H1 (cell line): ENCODE measurements at regions not wholly inside any gene's neighbourhood (a gene's known extent, or its start where the extent isn't known, plus 50 kb on each side); places are given as distances from the start of the nearest gene placed in this dataset.

Source experiments
- CTCF ChIA-PET: fragments of 300-600 bp; sonication (Branson Sonifier 250); formaldehyde crosslinking; loops from one replicate; lab custom pipeline; 2021; ENCODE audit not compliant: partially characterized antibody; lab: Charles Lee
- POLR2A ChIA-PET: fragments of 300-600 bp; sonication (Branson Sonifier 250); formaldehyde crosslinking; loops from one replicate; lab custom pipeline; 2021; ENCODE audit warnings: inconsistent platforms; ENCODE audit not compliant: partially characterized antibody; lab: Charles Lee
- DNase-seq, 2 experiments: peaks; one replicate each; pipeline versions ENCODE4 v3.0.0 to v3.0.0-alpha.2; 2010 to 2022; ENCODE audit warnings: low spot score in 2 of 2, low read depth in 1 of 2, mixed read lengths in 1 of 2
- FAIRE-seq: peaks from 2 replicates; lab custom pipeline; 2011; peaks lifted over from hg19 to GRCh38; lab: Jason Lieb, UNC
- H2AFZ ChIP-seq: 2 replicates; pipeline ENCODE4 v1.8.1; 2012; ENCODE audit warnings: low read length, inconsistent platforms
- H2AK5ac ChIP-seq: 2 replicates; pipeline ENCODE4 v1.6.1; 2013; ENCODE audit warnings: low read depth, low read length
- H2BK120ac ChIP-seq: replicated peaks from 2 replicates; pipeline ENCODE3; 2013; ENCODE audit warnings: low read depth, low read length, inconsistent platforms
- H2BK12ac ChIP-seq: 2 replicates; pipeline ENCODE4 v1.6.1; 2013; ENCODE audit warnings: low read depth, low read length
- H2BK15ac ChIP-seq: 2 replicates; pipeline ENCODE4 v1.6.1; 2013; ENCODE audit warnings: low read length
- H2BK20ac ChIP-seq: 2 replicates; pipeline ENCODE4 v1.6.1; 2013; ENCODE audit warnings: low read length
- H2BK5ac ChIP-seq: 2 replicates; pipeline ENCODE4 v1.6.1; 2013; ENCODE audit warnings: low read depth, low read length
- H3K14ac ChIP-seq: 2 replicates; pipeline ENCODE4 v1.6.1; 2013; ENCODE audit warnings: inconsistent platforms; ENCODE audit not compliant: insufficient read length
- H3K18ac ChIP-seq: 2 replicates; pipeline ENCODE4 v1.6.1; 2013; ENCODE audit warnings: low read length; ENCODE audit errors: extremely low read depth
- H3K23ac ChIP-seq: 2 replicates; pipeline ENCODE4 v1.6.1; 2013; ENCODE audit warnings: inconsistent platforms; ENCODE audit not compliant: insufficient read length
- H3K23me2 ChIP-seq: 2 replicates; pipeline ENCODE4 v1.6.1; 2013; ENCODE audit warnings: low read depth, low read length
- H3K27ac ChIP-seq: 2 replicates; pipeline ENCODE4 v1.6.1; 2011; ENCODE audit warnings: low read depth, low read length, inconsistent platforms
- H3K27me3 ChIP-seq, 4 experiments: replicated peaks in 1 of 4; 1 replicate in 1 of 4; 2 replicates in 3 of 4; pipeline versions ENCODE4 v1.6.1 to v1.8.1; 2011 to 2013; ENCODE audit warnings: low read length in 3 of 4, mild to moderate bottlenecking in 3 of 4, inconsistent platforms in 2 of 4, mixed read lengths in 2 of 4, moderate library complexity in 1 of 4; ENCODE audit not compliant: control insufficient read depth in 3 of 4, insufficient read depth in 3 of 4; ENCODE audit errors: extremely low read depth in 1 of 4
- H3K36me3 ChIP-seq, 4 experiments: 2 replicates each; pipeline versions ENCODE4 v1.6.1 to v1.8.1; 2011 to 2013; ENCODE audit warnings: mild to moderate bottlenecking in 4 of 4, low read length in 3 of 4, moderate library complexity in 2 of 4, control low read depth in 1 of 4, inconsistent platforms in 1 of 4; ENCODE audit not compliant: insufficient read depth in 4 of 4, control insufficient read depth in 2 of 4
- H3K4ac ChIP-seq: replicated peaks from 2 replicates; pipeline ENCODE3; 2013; ENCODE audit warnings: low read length, low read depth, mixed read lengths, inconsistent platforms; ENCODE audit not compliant: insufficient read length
- H3K4me1 ChIP-seq, 4 experiments: replicated peaks in 1 of 4; 1 replicate in 1 of 4; 2 replicates in 3 of 4; pipeline versions ENCODE4 v1.6.1 to v1.8.1; 2011 to 2013; ENCODE audit warnings: low read length in 3 of 4, inconsistent platforms in 2 of 4, mixed read lengths in 1 of 4; ENCODE audit not compliant: insufficient read depth in 4 of 4, control insufficient read depth in 3 of 4
- H3K4me2 ChIP-seq, 2 experiments: 2 replicates each; pipeline versions ENCODE4 v1.6.1 to v1.8.1; 2011 to 2013; ENCODE audit warnings: low read depth in 2 of 2, low read length in 2 of 2, control low read depth in 1 of 2, inconsistent platforms in 1 of 2, mild to moderate bottlenecking in 1 of 2; ENCODE audit not compliant: insufficient read depth in 1 of 2
- H3K4me3 ChIP-seq, 4 experiments: fragments of 200-600, 300-600 bp in 1 of 4; sonication (generic), shearing (Covaris generic), sonication (Bioruptor Twin) in 1 of 4; 2 replicates each; pipeline versions ENCODE4 v1.5.1 to v1.8.1; 2011 to 2016; ENCODE audit warnings: low read length in 4 of 4, low read depth in 3 of 4, control low read depth in 2 of 4, inconsistent platforms in 2 of 4, mild to moderate bottlenecking in 2 of 4, mixed read lengths in 1 of 4, moderate library complexity in 1 of 4; ENCODE audit not compliant: insufficient read depth in 2 of 4; ENCODE audit errors: extremely low read depth in 1 of 4
- H3K56ac ChIP-seq: replicated peaks from 2 replicates; pipeline ENCODE3; 2013; ENCODE audit warnings: low read depth, mild to moderate bottlenecking, mixed read lengths, low read length, inconsistent platforms; ENCODE audit not compliant: insufficient read length
- H3K79me1 ChIP-seq: 2 replicates; pipeline ENCODE4 v1.6.1; 2013; ENCODE audit warnings: low read depth, low read length, control low read depth
- H3K79me2 ChIP-seq, 2 experiments: 2 replicates each; pipeline versions ENCODE4 v1.6.1 to v1.8.1; 2012 to 2013; ENCODE audit warnings: low read length in 2 of 2, mild to moderate bottlenecking in 2 of 2, inconsistent platforms in 1 of 2; ENCODE audit not compliant: insufficient read depth in 2 of 2, control insufficient read depth in 1 of 2
- H3K9ac ChIP-seq, 4 experiments: replicated peaks in 1 of 4; 1 replicate in 1 of 4; 2 replicates in 3 of 4; pipeline versions ENCODE4 v1.6.1 to v1.8.1; 2011 to 2013; ENCODE audit warnings: low read depth in 3 of 4, low read length in 3 of 4, control low read depth in 2 of 4, mild to moderate bottlenecking in 2 of 4, moderate library complexity in 2 of 4, inconsistent platforms in 1 of 4; ENCODE audit errors: extremely low read depth in 1 of 4
- H3K9me3 ChIP-seq, 2 experiments: 2 replicates each; pipeline versions ENCODE4 v1.6.1 to v1.8.1; 2012 to 2013; ENCODE audit warnings: mild to moderate bottlenecking in 2 of 2, moderate library complexity in 2 of 2, control low read depth in 1 of 2, inconsistent platforms in 1 of 2, low read depth in 1 of 2, low read length in 1 of 2, mixed read lengths in 1 of 2; ENCODE audit not compliant: insufficient read depth in 2 of 2
- H4K20me1 ChIP-seq, 2 experiments: replicated peaks in 1 of 2; 2 replicates each; pipeline versions ENCODE3 to v1.8.1; 2011 to 2013; ENCODE audit warnings: inconsistent platforms in 2 of 2, low read length in 2 of 2, mild to moderate bottlenecking in 1 of 2; ENCODE audit not compliant: insufficient read depth in 2 of 2, control insufficient read depth in 1 of 2
- H4K5ac ChIP-seq: 2 replicates; pipeline ENCODE4 v1.6.1; 2013; ENCODE audit warnings: low read length, low read depth, mixed read lengths, inconsistent platforms; ENCODE audit not compliant: insufficient read length
- H4K8ac ChIP-seq: 2 replicates; pipeline ENCODE4 v1.8.0; 2013; ENCODE audit warnings: mild to moderate bottlenecking, moderate library complexity, low read length, inconsistent platforms; ENCODE audit not compliant: insufficient read depth; ENCODE audit errors: extremely low read depth
- H4K91ac ChIP-seq: replicated peaks from 2 replicates; pipeline ENCODE3; 2013; ENCODE audit warnings: low read length, mixed read lengths, inconsistent platforms; ENCODE audit not compliant: insufficient read length
- ATF3 ChIP-seq: IDR thresholded peaks from 2 replicates; pipeline ENCODE4 v1.6.1; 2011; ENCODE audit warnings: low read depth, mild to moderate bottlenecking, low read length; ENCODE audit not compliant: insufficient read depth
- CTBP2 ChIP-seq: IDR thresholded peaks from 2 replicates; pipeline ENCODE4 v1.7.0; 2011; ENCODE audit warnings: borderline replicate concordance, mild to moderate bottlenecking, moderate library complexity, mixed read lengths, low read length; ENCODE audit not compliant: insufficient read depth, insufficient read length
- CTCF ChIP-seq, 3 experiments: IDR thresholded peaks; 1 replicate in 2 of 3; 2 replicates in 1 of 3; pipeline versions ENCODE4 v1.5.1 to v1.6.1; 2011; ENCODE audit warnings: low read length in 3 of 3, mild to moderate bottlenecking in 3 of 3, inconsistent platforms in 2 of 3, low read depth in 1 of 3, moderate library complexity in 1 of 3; ENCODE audit not compliant: insufficient read depth in 1 of 3; ENCODE audit errors: control extremely low read depth in 1 of 3
- MAX ChIP-seq: IDR thresholded peaks from 2 replicates; pipeline ENCODE4 v1.6.1; 2012; ENCODE audit warnings: inconsistent platforms
- SP4 ChIP-seq: IDR thresholded peaks from 2 replicates; pipeline ENCODE4 v1.6.1; 2012; ENCODE audit warnings: low read length, inconsistent platforms
- WGBS, 2 experiments: shearing (Covaris generic) in 1 of 2; methylation state at CpG; one replicate each; pipeline versions ENCODE4 v1.1.6 to v1.1.7; 2013 to 2015; ENCODE audit warnings: low lambda C conversion rate in 2 of 2, mixed read lengths in 2 of 2, inconsistent platforms in 1 of 2, low coverage in 1 of 2, missing lambda C conversion rate in 1 of 2; ENCODE audit not compliant: insufficient replicate concordance in 2 of 2, insufficient coverage in 1 of 2, insufficient read length in 1 of 2; ENCODE audit errors: extremely low coverage in 1 of 2, missing lambda C conversion rate in 1 of 2; 5-methylcytosine and 5-hydroxymethylcytosine counted together

GRCh38 chr16:85433477-85433876 lies 179.6 kb upstream of the GSE1 start:
- Histone ChIP-seq H2BK12ac (no peak overlapping the region), H2AFZ (no peak overlapping the region), H2AK5ac (no peak overlapping the region), H2BK15ac (no peak overlapping the region), H4K8ac (no peak overlapping the region), H3K23me2 (peaks cover 6% of the 10 kb centered on the region; the same call in 1 of the 2 replicates), H3K18ac (no peak overlapping the region), H3K14ac (no peak overlapping the region), H2BK5ac (no peak overlapping the region), H3K27me3 (peaks cover 0 to 4% (median 0%) of the 10 kb centered on the region in 4 experiments; a peak in 2 of 7 replicates), H3K4me3 (no peak overlapping the region), H2BK20ac (no peak overlapping the region), H2BK120ac (no peak overlapping the region), H3K56ac (no peak overlapping the region), H4K91ac (no peak overlapping the region), H3K27ac (no peak overlapping the region), H3K36me3 (no peaks in the 10 kb centered on the region), H3K4ac (no peak overlapping the region), H3K79me2 (no peaks in the 10 kb centered on the region), H3K4me2 (no peak overlapping the region), H3K9ac (no peak overlapping the region), H3K9me3 (no peaks in the 10 kb centered on the region), H3K4me1 (peaks cover 12 to 36% (median 27%) of the 10 kb centered on the region in 4 experiments), H4K20me1 (no peaks in the 10 kb centered on the region), H3K23ac (no peak overlapping the region), H3K79me1 (no peaks in the 10 kb centered on the region), H4K5ac (no peak overlapping the region)
- WGBS, 2 experiments: 94% methylated on average over 1 of the region's 1 CpG; no CpG with 5 or more reads in 1 of the 2 experiments
- FAIRE-seq: no peak
- CTCF ChIA-PET: interaction anchor here (1.1 to 8.4 kb wide), 4 partner anchors 8 to 188 kb away, joined by 3 to 123 read pairs (median 14); no protein-coding TSS in a partner anchor
- DNase-seq: no peak
- POLR2A ChIA-PET: no interaction called here
- TF ChIP-seq ATF3 (no peak), CTBP2 (no peak), MAX (no peak), CTCF (IDR thresholded peaks at IDR 0.05; ENCODE audit: control extremely low read depth in 1 of 3, insufficient read depth in 1 of 3, low read depth in 1 of 3, low read length in 3 of 3) (no peak), SP4 (no peak)
